ENCODE measurements at regions not wholly inside any gene's neighbourhood (a gene's known extent, or its start where the extent isn't known, plus 50 kb on each side); places are given as distances from the start of the nearest gene placed in this dataset.
"Not testable (repeated sequence)": the region's sequence is repeated elsewhere in the genome, so short reads cannot be mapped to it uniquely, and the experiment has no call there.

DNA sequence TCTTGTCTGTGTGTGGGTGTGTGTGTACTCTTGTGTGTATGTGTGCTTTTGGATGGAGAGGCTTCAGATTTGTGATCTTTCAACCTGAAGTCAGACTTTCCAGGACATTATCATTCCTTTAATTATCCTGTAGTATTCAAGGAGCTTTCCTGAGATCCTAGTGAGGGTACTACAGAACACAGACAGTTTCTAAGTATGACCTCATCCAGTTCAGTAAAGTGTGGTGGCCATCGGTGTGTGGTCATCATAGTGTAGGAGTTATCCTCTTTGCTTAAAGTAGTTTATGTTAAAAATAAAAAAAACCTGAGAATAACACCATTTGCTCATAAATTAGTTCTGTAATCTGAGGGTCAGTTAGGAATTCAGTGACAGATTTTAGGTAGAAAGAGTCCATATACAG is 478.0 kb upstream of the ACTBL2 start:
- DNase-seq (ENCODE audit: low read depth): no peak

DNA sequence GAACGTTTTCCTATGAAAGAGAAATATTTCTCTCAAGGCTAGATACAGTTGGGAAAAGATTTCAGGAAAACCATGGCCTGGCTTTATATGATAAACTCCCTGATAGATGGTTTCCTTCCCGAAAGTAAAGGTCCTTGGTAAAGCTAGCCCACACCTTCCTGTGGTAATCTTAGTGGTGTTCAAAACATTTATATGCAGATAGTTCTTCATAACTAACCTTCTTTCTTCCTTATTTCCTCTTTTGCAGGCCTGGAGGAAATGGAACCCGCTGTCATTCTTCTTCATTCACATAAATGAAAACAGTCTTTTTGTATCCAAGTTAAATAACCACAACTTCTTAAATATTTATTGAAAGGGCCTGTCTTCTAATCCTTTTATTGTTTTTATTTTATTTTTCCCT is 474.0 kb upstream of the ACTBL2 start:
- no peak for DNase-seq (ENCODE audit: low read depth)

DNA sequence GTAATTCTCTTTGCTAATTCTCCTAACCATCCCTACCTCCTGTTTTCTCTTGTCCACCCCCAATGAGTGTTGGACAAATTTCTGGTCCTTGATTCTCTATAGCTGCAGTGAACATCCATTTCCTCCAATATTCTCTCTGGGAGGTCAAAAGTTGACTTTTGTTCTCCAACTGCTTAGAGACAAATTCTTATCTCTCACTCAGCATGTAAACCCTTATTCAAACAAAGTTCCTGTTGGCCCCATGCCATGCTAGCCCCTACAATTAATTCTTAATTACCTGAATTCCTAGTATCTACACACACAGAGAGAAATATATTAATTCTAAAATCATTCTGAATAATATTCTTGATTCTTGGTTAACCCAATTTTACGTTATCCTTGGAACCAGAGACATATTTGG is 472.9 kb upstream of the ACTBL2 start:
- DNase-seq (ENCODE audit: low read depth): no peak

DNA sequence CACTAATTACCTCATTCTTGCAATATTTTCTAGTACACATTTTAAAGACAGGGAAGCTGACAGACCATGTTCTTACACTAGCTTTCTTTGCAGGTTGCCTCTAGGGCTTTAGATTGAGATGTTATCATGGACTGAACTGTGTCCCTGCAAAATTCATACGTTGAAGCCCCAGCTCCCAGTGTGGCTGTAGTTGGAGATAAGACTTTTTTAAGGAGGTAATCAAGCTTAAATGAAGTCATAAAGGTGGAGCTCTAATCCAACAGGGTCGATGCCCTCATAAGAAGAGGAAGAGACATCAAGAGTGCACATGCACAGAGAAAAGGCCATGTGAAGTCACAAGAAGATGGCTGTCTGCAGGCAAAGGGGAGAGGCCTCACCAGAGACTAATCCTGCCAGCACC is 471.2 kb upstream of the ACTBL2 start:
- DNase-seq (ENCODE audit: low read depth): no peak

DNA sequence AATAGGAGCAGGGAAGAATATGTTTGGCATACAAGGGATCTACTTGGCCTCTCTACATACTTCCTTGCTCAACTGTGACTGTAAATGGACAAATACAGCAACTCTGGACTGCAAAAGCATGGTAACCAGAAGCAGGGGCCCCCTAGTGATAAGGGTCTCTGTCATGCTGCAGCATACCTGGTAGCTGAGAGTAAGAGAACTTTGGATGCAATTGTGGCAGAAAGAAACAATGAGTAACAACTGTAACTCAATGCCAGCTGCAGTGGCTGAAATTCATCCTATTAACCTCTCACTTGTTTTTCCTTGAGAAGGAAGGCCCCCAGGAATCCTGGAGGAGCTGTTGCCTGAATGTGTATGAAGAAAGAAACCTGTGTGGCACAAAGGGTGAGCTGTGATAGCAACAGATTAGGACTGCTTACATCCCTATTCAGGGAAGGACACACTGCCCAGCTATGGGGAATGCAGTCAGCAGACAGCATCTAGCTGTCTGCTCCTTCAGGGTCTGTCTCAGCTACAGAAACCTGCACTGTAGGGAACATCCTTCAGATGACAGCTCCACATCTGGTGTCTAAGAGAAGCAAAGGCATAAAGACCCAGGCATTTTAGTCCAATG is 468.1 kb upstream of the ACTBL2 start:
- no peak for DNase-seq (ENCODE audit: low read depth)

DNA sequence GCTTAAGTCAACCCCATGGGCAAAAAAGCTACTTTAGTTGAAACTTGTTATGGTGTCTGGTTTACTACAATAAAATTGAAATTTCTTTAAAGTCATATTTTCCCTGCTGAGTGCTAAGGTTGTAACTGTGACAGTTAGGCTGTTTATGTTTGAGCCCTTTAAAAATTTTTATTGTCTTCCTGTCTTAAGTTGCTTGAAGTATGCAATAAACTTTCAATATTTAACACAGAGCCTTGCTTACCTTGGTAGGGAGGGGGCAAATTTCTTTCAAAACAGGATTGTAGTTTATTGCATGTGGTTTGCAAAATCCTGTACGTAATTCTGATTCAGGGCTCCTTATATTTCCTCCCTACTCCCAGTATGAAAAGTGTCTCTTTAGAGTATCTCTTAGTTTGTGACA is 465.5 kb upstream of the ACTBL2 start:
- DNase-seq (ENCODE audit: low read depth): no peak

DNA sequence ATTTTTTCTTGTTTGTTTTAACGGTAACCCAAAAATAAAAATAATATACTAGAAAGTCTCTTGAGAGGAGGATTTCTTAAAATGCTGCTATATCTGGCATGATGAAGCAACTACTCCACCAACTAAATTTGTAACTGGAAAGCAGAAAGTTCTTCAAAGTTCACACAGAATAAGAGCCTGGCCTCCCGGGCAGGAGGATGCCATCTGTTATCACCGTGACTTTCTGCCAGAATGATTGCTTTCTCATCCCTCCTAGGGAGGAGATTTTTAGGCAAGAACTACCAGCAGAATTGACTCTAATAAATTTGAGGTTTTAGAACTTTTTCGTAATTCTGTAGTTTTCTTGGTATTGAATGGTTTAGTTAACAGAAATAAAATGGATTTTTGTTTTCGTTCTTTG is 464.6 kb upstream of the ACTBL2 start:
- peak; percentile 39 for DNase-seq (ENCODE audit: low read depth)

DNA sequence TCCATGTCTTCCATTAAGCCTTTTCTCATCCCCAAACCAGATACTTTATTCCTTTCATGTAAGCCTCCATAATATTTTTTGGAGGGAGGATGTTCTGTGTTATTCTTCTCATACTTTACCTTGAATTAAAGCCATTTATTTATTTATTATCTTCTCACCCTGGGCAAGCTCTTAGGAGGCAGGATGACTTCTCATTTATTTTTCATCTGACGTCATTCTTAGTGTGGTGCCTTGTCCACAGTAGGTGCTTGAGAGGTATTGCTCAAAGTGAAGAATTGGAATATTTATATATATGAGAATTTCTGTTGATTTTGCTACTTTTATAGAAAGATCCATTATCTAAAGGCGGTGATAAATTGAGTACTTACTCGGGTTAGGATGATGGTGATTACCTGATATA is 458.3 kb upstream of the ACTBL2 start:
- DNase-seq (ENCODE audit: low read depth): no peak

DNA sequence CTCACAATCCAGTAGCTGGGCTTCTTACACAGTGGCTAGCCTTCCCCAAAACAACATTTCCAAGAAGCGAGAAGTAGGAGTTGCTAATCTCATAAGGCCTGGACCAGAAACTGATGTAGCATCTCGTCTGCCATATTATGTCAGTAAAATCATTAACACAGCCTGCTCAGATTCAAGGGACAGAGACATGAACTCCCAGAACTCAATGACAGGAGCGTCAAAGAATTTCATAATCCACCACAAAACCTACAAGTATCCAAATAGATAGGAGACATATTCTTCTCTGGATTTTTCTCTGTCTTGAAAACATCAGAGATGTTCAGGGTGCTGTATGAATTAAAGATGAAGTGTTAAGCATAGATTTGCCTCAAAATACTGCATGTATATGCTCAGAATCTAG is 457.6 kb upstream of the ACTBL2 start:
- DNase-seq (ENCODE audit: low read depth): peak; percentile 51

DNA sequence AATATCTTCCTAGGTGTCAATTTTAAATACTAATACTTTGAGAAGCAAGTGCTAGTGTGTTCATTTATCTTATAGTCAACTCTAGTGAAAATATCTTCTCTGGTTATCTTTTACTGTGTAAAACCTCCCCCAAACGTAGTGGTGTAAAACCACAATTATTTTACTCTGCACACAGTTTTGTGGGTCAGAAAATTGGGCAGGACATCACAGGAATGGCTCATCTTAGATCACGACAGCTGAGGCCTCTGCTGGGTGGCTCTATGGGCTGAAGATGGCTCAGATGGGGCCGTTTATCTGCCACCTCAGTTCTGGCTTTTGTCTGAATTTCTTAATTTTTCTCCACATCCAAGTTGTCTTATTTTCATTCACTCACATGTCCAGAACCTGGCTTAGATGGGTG is 457.2 kb upstream of the ACTBL2 start:
- DNase-seq (ENCODE audit: low read depth): peak; percentile 60

DNA sequence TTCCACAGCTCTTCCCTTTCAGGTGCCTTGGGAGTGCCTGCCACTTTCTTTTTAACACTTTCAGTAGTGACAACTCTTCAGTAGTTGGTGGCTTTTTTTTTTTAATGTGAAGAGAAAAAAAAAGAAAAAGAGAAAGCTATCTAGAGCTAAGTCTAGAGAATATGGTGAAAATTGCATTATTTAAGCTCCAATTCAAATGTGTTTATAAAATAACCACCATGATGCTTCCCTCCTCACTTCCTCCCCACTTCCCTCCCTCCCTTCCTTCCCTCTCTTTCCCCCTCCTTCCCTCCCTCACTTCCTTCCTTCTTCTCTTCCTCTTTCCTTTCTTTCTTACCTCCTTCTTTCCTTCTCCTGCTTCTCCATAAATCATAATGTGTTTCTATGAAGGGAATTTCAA is 456.7 kb upstream of the ACTBL2 start:
- no peak for DNase-seq (ENCODE audit: low read depth)

DNA sequence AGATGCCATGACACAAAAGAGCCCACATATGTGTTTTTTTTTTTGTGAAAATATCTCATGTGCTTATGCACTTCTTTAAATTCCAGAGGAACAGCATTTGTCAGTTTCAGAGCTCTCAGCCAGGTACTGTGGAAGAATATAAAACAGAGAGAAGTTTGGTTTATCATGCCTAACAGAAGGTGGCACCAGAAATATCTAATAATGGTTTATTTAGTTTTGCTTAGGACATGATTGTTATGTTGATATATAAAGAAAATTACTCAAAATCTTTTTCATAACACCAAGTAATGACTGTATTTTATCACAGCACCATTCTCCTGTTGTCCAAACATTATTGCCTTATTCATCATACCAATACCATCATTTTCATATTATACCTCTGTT is 455.6 kb upstream of the ACTBL2 start:
- no peak for DNase-seq (ENCODE audit: low read depth)

DNA sequence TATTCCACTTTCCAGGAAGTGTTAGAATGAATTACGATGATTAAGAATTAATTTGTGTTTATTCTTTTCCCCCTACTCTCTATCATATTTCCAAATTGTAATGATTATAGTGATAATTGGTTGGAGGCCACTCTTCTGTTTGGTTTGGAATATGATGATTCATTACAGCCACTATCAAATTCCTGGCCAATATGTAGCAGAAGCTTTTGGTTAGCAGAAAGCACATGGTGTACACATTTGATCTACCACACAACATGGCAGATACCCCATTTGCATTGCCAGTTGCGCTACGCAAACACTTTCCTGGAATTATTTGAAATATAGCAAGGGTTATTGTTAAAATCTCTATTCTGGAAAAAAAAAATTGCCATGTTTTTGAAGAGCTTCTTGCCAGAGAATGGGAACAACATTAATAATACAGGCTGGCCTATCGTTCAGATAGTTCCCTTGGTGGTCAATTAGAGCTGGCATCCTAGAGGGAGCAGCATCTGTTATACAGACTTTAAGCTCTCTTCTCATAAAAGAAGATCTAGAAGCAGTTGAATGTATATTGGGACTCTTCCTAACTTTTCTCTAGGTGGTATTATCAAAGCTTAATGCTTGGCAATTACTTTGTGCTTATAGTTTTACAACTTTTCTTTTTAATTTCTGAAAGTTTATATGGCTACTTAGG is 455.0 kb upstream of the ACTBL2 start:
- DNase-seq (ENCODE audit: low read depth): no peak

DNA sequence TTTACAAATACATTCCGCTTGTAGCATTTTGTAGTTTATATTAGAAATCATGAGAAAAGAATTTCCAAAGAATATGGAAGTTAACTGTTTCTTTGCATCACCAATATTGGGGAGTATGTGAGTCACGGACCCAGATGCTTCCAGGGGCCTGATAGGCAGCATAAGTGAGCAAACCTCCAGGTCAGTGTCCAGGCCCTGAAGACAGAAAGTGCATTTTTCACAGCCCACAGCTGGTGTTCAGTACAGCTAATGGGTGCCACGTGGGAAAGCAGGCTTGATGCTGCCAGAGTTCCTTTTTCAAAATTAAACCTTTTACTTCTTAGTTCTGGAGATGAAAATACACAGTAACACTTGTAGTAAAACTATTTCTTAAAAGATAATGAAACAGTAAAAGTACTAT is 454.4 kb upstream of the ACTBL2 start:
- no peak for DNase-seq (ENCODE audit: low read depth)

DNA sequence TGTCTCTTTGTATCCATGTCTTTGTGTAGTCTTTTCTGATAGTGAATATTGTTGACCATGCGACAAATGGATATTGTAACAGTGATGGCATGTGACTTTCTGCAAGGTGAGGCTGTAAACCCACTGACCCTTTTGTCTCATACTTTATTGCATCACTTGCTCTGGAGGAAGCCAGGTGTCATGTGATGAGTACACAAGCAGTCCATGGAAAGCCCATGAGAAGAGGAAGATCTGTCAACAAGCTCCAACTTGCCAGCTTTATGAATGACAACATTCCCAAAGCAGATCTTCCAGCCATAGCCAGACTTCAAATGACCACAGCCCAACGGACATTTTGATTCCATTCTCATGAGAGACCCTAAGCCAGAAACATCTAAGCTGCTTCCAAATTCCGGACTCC is 450.1 kb upstream of the ACTBL2 start:
- DNase-seq (ENCODE audit: low read depth): no peak

DNA sequence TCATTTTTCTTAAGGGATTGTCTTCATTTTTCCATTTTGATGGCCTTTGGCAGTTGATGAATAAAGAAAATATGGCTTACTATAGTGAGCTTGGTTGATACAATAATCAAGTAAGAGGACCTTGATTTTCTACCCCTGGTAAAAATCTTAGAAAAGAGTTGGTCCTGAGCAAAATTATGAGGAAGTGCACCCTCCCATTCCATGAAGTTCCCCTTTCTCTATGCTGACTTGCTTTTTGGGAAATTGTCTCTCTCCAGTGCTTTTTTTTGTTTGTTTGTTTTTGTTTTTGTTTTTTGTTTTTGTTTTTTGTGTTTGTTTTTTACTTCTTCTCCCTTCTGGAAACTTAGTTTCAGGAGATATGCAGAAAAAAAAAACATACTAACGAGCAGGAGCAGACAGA is 449.2 kb upstream of the ACTBL2 start:
- DNase-seq (ENCODE audit: low read depth): no peak

DNA sequence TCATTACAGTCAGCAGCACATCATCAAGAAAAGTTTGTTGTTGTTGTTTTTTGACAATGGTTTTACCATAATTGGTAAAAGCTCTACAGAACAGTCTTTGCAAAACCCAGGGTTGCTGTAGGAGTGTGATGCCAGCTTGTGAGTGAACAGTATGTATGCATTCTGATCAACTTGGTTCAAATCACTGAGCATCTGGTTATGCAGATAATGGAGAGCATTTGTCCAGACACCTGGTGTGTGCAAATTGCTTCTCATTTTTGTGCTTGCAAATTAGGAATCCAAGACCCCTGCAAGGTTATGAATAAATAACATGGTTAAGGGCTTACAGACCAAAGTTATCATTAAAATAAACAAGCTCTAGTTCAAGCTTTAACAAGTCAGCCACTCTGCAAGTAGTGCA is 448.7 kb upstream of the ACTBL2 start:
- DNase-seq (ENCODE audit: low read depth): no peak

DNA sequence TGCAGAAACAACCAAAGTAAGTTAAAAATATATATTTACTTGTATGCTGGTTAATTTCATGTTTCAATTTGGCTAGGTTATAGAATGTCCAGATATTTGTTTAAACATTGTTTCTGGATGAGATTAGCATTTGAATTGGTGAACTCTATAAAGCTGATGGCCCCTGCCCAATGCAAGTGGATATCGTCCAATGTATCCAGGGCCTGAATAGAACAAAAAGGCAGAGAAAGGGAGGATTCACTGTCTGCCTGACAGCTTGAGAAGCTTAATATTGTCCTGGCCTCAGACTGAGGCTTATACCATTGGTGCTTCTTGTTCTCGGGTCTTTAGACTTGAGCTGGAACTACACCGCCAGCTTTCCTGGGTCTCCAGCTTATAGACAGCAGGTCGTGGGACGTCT is 446.7 kb upstream of the ACTBL2 start:
- no peak for DNase-seq (ENCODE audit: low read depth)

DNA sequence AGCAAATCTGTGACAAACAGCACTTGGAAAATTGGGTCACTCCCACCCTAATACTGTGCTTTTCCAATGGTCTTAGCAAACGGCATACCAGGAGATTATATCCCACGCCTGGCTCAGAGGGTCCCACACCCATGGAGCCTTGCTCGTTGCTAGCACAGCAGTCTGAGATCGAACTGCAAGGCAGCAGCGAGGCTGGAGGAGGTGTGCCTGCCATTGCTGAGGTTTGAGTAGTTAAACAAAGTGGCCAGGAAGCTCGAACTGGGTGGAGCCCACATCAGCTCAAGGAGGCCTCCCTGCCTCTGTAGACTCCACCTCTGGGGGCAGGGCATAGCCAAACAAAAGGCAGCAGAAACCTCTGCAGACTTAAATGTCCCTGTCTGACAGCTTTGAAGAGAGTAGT is 440.5 kb upstream of the ACTBL2 start:
- not testable (repeated sequence) for DNase-seq (ENCODE audit: low read depth)

DNA sequence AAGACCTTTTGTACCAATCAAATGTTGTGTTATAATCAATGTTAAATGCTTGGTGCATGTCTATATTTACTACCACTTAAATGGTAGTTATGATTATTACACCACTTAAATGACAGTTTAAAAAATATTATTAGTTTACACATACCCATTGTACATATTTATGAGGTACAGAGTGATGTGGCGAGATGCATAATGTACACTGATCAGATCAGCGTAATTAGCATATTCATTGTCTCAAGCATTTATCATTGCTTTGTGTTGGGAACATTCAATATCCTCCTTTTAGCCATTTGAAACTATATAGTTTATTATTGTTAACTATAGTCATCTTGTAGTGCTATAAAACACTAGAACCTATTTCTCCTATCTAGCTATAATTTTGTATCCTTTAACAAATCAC is 434.4 kb upstream of the ACTBL2 start:
- DNase-seq (ENCODE audit: low read depth): no peak

DNA sequence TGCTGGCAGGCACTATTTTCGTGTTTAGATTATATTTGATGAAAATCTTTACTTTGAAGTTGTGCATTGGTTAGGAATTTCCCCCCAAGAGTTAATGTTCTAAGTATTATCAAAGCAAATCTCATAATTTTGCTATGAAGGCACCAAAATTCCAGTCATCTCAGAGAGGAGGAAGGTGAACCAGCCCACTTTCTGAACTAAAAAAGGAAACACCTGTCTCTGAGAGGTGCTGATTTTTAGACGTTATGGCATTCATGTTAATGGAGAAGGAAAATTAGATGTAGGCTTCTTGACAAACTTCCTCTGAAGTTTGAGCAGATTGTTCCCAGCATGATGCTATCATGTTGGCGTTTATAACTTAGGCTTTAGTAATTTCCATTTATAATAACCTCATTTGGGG is 432.9 kb upstream of the ACTBL2 start:
- no peak for DNase-seq (ENCODE audit: low read depth)

DNA sequence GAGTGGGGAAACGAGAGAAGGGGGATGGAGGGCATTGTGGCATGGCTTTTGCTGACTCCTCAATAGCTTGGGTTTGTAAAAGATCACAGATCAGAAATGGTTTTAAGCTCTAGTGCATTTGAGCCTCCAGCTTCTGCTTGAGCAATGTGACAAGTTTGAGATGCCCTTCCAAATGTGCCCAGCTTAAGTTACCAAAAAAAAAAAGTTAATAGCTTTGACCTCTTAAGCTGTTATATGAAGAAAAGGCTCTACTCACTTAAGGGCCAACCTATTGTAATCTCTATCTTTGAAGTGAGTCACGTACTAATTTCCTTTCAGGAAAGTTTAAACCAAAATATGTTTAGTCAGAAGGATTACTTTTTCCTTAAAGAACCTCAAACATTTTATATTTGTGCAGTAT is 428.8 kb upstream of the ACTBL2 start:
- peak; percentile 13 for DNase-seq (ENCODE audit: low read depth)

DNA sequence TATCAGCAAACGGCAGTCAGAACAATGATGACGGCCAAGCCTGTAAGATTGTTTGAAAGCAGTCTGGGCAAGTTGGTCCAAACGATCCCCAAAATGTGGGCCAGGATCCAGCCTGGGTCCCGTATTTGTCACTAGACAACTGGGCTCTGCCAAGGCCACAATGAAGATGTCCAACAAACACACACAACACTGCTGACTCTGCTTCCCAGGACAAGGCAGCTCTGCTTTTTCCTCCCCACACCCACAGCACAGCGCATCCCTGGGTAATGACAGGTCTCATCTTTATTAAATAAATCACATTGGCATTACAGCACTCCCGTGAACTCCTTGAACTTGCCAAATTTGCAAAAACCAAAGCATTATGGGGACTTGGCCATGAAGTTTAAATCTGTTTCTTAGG is 424.1 kb upstream of the ACTBL2 start:
- no peak for DNase-seq (ENCODE audit: low read depth)

DNA sequence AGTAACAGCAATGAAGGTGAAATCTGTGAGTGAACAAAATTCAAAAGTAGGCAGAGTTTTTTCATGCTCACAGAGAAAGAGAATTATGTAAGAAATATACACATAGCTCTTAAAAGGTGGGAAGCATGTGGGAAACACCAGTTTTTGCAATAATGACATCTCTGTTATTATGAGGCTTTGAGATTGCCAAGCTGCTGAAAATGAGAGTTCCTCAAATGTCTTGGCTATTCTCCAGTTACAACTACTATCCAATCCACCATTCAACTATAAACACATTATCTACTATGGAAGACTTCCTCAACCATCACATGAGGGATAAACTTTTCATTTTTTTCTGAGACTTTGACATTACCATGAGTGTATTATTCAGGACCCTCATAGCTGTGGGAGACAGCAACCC is 420.8 kb upstream of the ACTBL2 start:
- no peak for DNase-seq (ENCODE audit: low read depth)
